B cell (primary cell): ENCODE measurements at regions not wholly inside any gene's neighbourhood (a gene's known extent, or its start where the extent isn't known, plus 50 kb on each side); places are given as distances from the start of the nearest gene placed in this dataset.

Source experiments
- CTCF ChIP-seq: fragments of 200-600 bp; IDR thresholded peaks from one replicate; pipeline ENCODE4 v1.8.0; 2022; ENCODE audit warnings: antibody characterized with exemption, mild to moderate bottlenecking
- EZH2 ChIP-seq: IDR thresholded peaks from 2 replicates; pipeline ENCODE4 v1.6.1; 2012; ENCODE audit warnings: borderline replicate concordance, low read depth, mild to moderate bottlenecking, moderate library complexity, low read length; ENCODE audit not compliant: insufficient read depth, poor library complexity, severe bottlenecking

DNA sequence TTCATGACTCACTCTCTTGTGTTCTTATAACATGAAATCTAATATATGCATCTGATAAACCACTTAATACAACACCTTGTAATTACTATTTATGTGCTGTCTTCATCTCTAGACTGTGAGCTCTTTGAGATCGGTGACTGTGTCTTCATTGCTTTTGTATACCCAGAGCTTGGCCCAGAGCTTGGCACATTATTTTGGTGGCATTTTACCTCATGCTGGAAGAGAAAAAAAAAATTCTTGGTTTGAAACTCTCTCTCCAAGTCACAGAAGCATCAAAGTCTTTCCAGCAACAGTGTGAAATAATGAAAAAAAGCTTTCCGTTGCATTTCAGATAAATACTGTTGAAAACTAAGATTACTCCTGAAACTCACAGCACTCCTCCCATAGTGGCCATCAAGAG lies 451.6 kb downstream of the NUF2 start:
- TF ChIP-seq CTCF (no peak), EZH2 (no peak)
